ENCODE measurements at regions not wholly inside any gene's neighbourhood (a gene's known extent, or its start where the extent isn't known, plus 50 kb on each side); places are given as distances from the start of the nearest gene placed in this dataset.

GRCh38 chr6:14690120-14691056 is 555.5 kb upstream of the JARID2 start:
- no peak for DNase-seq

GRCh38 chr6:14692208-14692607 is 553.7 kb upstream of the JARID2 start:
- no peak for DNase-seq

- DNase-seq, result no peak
These were observed 552.3 kb upstream of the JARID2 start for GRCh38 chr6:14693301-14694192.

- DNase-seq, result no peak
These were observed 551.6 kb upstream of the JARID2 start for GRCh38 chr6:14694308-14694707.

- no peak for DNase-seq
These were observed 550.3 kb upstream of the JARID2 start for GRCh38 chr6:14695579-14695978.

GRCh38 chr6:14696367-14696766 is 549.5 kb upstream of the JARID2 start:
- no peak for DNase-seq

- DNase-seq, result no peak
These were observed 548.4 kb upstream of the JARID2 start for GRCh38 chr6:14697427-14697826.

- DNase-seq, result no peak
These were observed 545.9 kb upstream of the JARID2 start for GRCh38 chr6:14699803-14700601.

- DNase-seq, result no peak
These were observed 543.9 kb upstream of the JARID2 start for GRCh38 chr6:14701946-14702345.

- DNase-seq, result no peak
These were observed 543.2 kb upstream of the JARID2 start for GRCh38 chr6:14702678-14703077.

- DNase-seq, result no peak
These were observed 542.3 kb upstream of the JARID2 start for GRCh38 chr6:14703586-14703985.

- no peak for DNase-seq
These were observed 541.2 kb upstream of the JARID2 start for GRCh38 chr6:14704383-14705271.

- no peak for DNase-seq
These were observed 540.0 kb upstream of the JARID2 start for GRCh38 chr6:14705841-14706377.

GRCh38 chr6:14706378-14706929 is 539.4 kb upstream of the JARID2 start:
- peak in 22 of 56 donors; percentile 7 to 38 (median 22) for DNase-seq

- DNase-seq, result no peak
These were observed 538.6 kb upstream of the JARID2 start for GRCh38 chr6:14707276-14707675.

- no peak for DNase-seq
These were observed 537.9 kb upstream of the JARID2 start for GRCh38 chr6:14707971-14708465.

GRCh38 chr6:14709066-14709670 is 536.7 kb upstream of the JARID2 start:
- no peak for DNase-seq

- DNase-seq, result no peak
These were observed 536.0 kb upstream of the JARID2 start for GRCh38 chr6:14709900-14710299.

GRCh38 chr6:14710421-14710820 is 535.4 kb upstream of the JARID2 start:
- no peak for DNase-seq

Measured in nucleus accumbens (tissue), 56 donors.